HEK293T (cell line): ENCODE measurements at regions not wholly inside any gene's neighbourhood (a gene's known extent, or its start where the extent isn't known, plus 50 kb on each side); places are given as distances from the start of the nearest gene placed in this dataset.

Experiments
- ARNT ChIP-seq: fragments of 450-650 bp; IDR thresholded peaks from 2 replicates; pipeline ENCODE4 v1.6.1; 2017; ENCODE audit warnings: mild to moderate bottlenecking
- BHLHE40 ChIP-seq: fragments of 450-650 bp; IDR thresholded peaks from 2 replicates; pipeline ENCODE4 v1.6.1; 2016; ENCODE audit warnings: mild to moderate bottlenecking, moderate library complexity, borderline replicate concordance
- CTBP1 ChIP-seq: fragments of 450-650 bp; IDR thresholded peaks from 2 replicates; pipeline ENCODE4 v1.6.1; 2016; ENCODE audit warnings: borderline replicate concordance
- ELF4 ChIP-seq: fragments of 450-650 bp; IDR thresholded peaks from 2 replicates; pipeline ENCODE4 v1.6.1; 2017; ENCODE audit warnings: antibody characterized with exemption
- FOXA1 ChIP-seq: fragments of 450-650 bp; IDR thresholded peaks from 2 replicates; pipeline ENCODE4 v1.6.1; 2016; ENCODE audit warnings: mild to moderate bottlenecking
- FOXK2 ChIP-seq: fragments of 450-650 bp; IDR thresholded peaks from 2 replicates; pipeline ENCODE4 v1.6.1; 2016; ENCODE audit warnings: mild to moderate bottlenecking
- FOXM1 ChIP-seq: fragments of 450-650 bp; IDR thresholded peaks from 2 replicates; pipeline ENCODE4 v1.6.1; 2017; ENCODE audit warnings: mild to moderate bottlenecking, borderline replicate concordance
- HDGF ChIP-seq: fragments of 450-650 bp; IDR thresholded peaks from 2 replicates; pipeline ENCODE4 v1.6.1; 2017; ENCODE audit warnings: antibody characterized with exemption, borderline replicate concordance
- LEF1 ChIP-seq: fragments of 450-650 bp; IDR thresholded peaks from 2 replicates; pipeline ENCODE4 v1.6.1; 2017; ENCODE audit warnings: mild to moderate bottlenecking, borderline replicate concordance
- NFRKB ChIP-seq: fragments of 450-650 bp; IDR thresholded peaks from 2 replicates; pipeline ENCODE4 v1.6.1; 2016; ENCODE audit warnings: mild to moderate bottlenecking, moderate library complexity
- PKNOX1 ChIP-seq: fragments of 450-650 bp; IDR thresholded peaks from 2 replicates; pipeline ENCODE4 v1.6.1; 2016
- SP1 ChIP-seq: fragments of 450-650 bp; IDR thresholded peaks from 2 replicates; pipeline ENCODE4 v1.6.1; 2017
- SUZ12 ChIP-seq: fragments of 450-650 bp; IDR thresholded peaks from 2 replicates; pipeline ENCODE4 v1.6.1; 2016; ENCODE audit warnings: mild to moderate bottlenecking
- ZNF384 ChIP-seq: fragments of 450-650 bp; IDR thresholded peaks from 2 replicates; pipeline ENCODE4 v1.6.1; 2016

GRCh38 chr14:97058589-97058988 is 261.4 kb downstream of the VRK1 start:
- no peak for TF ChIP-seq HDGF
- TF ChIP-seq PKNOX1: no peak
- no peak for TF ChIP-seq CTBP1
- TF ChIP-seq LEF1: no peak
- no peak for TF ChIP-seq BHLHE40
- TF ChIP-seq ZNF384: no peak
- no peak for TF ChIP-seq FOXK2
- TF ChIP-seq FOXM1: no peak
- no peak for TF ChIP-seq ELF4
- TF ChIP-seq SP1: no peak
- no peak for TF ChIP-seq SUZ12
- no peak for TF ChIP-seq ARNT
- TF ChIP-seq NFRKB: no peak
- TF ChIP-seq FOXA1: no peak
